ENCODE measurements at regions not wholly inside any gene's neighbourhood (a gene's known extent, or its start where the extent isn't known, plus 50 kb on each side); places are given as distances from the start of the nearest gene placed in this dataset.

GRCh38 chr4:43837604-43838003 is 611.0 kb downstream of the KCTD8 start (continued):
- TF ChIP-seq, protein P1, sequence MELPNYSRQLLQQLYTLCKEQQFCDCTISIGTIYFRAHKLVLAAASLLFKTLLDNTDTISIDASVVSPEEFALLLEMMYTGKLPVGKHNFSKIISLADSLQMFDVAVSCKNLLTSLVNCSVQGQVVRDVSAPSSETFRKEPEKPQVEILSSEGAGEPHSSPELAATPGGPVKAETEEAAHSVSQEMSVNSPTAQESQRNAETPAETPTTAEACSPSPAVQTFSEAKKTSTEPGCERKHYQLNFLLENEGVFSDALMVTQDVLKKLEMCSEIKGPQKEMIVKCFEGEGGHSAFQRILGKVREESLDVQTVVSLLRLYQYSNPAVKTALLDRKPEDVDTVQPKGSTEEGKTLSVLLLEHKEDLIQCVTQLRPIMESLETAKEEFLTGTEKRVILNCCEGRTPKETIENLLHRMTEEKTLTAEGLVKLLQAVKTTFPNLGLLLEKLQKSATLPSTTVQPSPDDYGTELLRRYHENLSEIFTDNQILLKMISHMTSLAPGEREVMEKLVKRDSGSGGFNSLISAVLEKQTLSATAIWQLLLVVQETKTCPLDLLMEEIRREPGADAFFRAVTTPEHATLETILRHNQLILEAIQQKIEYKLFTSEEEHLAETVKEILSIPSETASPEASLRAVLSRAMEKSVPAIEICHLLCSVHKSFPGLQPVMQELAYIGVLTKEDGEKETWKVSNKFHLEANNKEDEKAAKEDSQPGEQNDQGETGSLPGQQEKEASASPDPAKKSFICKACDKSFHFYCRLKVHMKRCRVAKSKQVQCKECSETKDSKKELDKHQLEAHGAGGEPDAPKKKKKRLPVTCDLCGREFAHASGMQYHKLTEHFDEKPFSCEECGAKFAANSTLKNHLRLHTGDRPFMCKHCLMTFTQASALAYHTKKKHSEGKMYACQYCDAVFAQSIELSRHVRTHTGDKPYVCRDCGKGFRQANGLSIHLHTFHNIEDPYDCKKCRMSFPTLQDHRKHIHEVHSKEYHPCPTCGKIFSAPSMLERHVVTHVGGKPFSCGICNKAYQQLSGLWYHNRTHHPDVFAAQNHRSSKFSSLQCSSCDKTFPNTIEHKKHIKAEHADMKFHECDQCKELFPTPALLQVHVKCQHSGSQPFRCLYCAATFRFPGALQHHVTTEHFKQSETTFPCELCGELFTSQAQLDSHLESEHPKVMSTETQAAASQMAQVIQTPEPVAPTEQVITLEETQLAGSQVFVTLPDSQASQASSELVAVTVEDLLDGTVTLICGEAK (IDR thresholded peaks at IDR 0.05), result no peak
- TF ChIP-seq, protein P1 (CRISPR knock-in tag; IDR thresholded peaks at IDR 0.05), result no peak
- TF ChIP-seq ZSCAN25 (CRISPR knock-in tag; IDR thresholded peaks at IDR 0.05) (no peak), GTF3A (CRISPR knock-in tag; conservative IDR thresholded peaks at IDR 0.05) (no peak), ZNF180 (CRISPR knock-in tag; IDR thresholded peaks at IDR 0.05; ENCODE audit: borderline replicate concordance, low read depth) (no peak)

GRCh38 chr4:43842594-43842993 is 606.0 kb downstream of the KCTD8 start:
- Histone ChIP-seq H3K4me2 (ENCODE audit: low read depth, low read length) (no peak overlapping the region), H3K79me2 (ENCODE audit: insufficient read depth, low read length) (no peaks in the 10 kb centered on the region), H3K36me3 (replicated peaks in 1 of 2; ENCODE audit: control insufficient read depth in 1 of 2, insufficient read depth in 2 of 2, low read length in 2 of 2) (no peaks in the 10 kb centered on the region), H3K27me3 (ENCODE audit: control insufficient read depth in 1 of 2, insufficient read depth in 2 of 2, low read length in 2 of 2) (no peaks in the 10 kb centered on the region), H3K27ac (ENCODE audit: extremely low read length, insufficient read depth, low read length) (no peak overlapping the region), H3K4me1 (ENCODE audit: insufficient read depth, low read length) (no peaks in the 10 kb centered on the region), H3K9ac (ENCODE audit: insufficient read depth, low read depth, low read length) (no peak overlapping the region), H2AFZ (ENCODE audit: low read length) (no peak overlapping the region), H4K20me1 (ENCODE audit: insufficient read depth, low read length) (no peaks in the 10 kb centered on the region), H3K4me3 (replicated peaks in 1 of 3; ENCODE audit: insufficient read depth in 1 of 3, low read depth in 2 of 3, low read length in 3 of 3) (no peak overlapping the region), H3K9me3 (ENCODE audit: low read length) (peaks cover 23% of the 10 kb centered on the region)
- ChIA-PET CTCF (ENCODE audit: low intra/inter-chr PET ratio, low total read pairs) (no interaction called here), POLR2A (no interaction called here)
- DNase-seq (ENCODE audit: low spot score) (no peak), FAIRE-seq (no peak), ATAC-seq (no peak)
- intact Hi-C loops (cut with micrococcal nuclease; ENCODE audit: unreplicated experiment) (no loop called here), in situ Hi-C loops (cut with HindIII; ENCODE audit: extremely low pct_ligation_motif_present, low pct_unique_long_range_greater_than_20kb) (no loop called here)
- whole genome bisulfite sequencing (ENCODE audit: low lambda C conversion rate), result 5% methylated on average over 1 of the region's 1 CpG
- BruUV-seq (replicated peaks), result no TSS peak
- TF ChIP-seq ZNF547 (CRISPR knock-in tag; IDR thresholded peaks at IDR 0.05) (no peak), ELF4 (CRISPR knock-in tag; IDR thresholded peaks at IDR 0.05; ENCODE audit: borderline replicate concordance) (no peak), CCAR2 (optimal IDR thresholded peaks at IDR 0.05; ENCODE audit: low read depth, low read length) (no peak), ATAD3A (CRISPR knock-in tag; IDR thresholded peaks at IDR 0.05) (no peak), ZNF607 (CRISPR knock-in tag; IDR thresholded peaks at IDR 0.05; ENCODE audit: borderline replicate concordance) (no peak), ZNF260 (CRISPR knock-in tag; IDR thresholded peaks at IDR 0.05; ENCODE audit: borderline replicate concordance, low read depth) (no peak), ZNF484 (CRISPR knock-in tag; IDR thresholded peaks at IDR 0.05; ENCODE audit: borderline replicate concordance, low read depth) (no peak), PHF5A (CRISPR knock-in tag; IDR thresholded peaks at IDR 0.05; ENCODE audit: low read depth, unreplicated experiment) (no peak)

Measured in HepG2 (cell line).